GM12878 (cell line): ENCODE measurements at regions not wholly inside any gene's neighbourhood (a gene's known extent, or its start where the extent isn't known, plus 50 kb on each side); places are given as distances from the start of the nearest gene placed in this dataset.

Experiments used
- ATAC-seq: fragments of 200-7000 bp; cut with Tn5 transposase; 3 replicates; pipeline ENCODE4 v1.9.1; 2020; ENCODE audit warnings: mild to moderate bottlenecking, moderate library complexity
- BruUV-seq: library from RNA; stranded (reverse); fragments of 400-500 nt; replicated peaks from 2 replicates; lab custom pipeline; 2021; lab: Mats Ljungman, UMichigan
- CTCF ChIA-PET: fragments of 300-600 bp; sonication (Branson Sonifier 250); formaldehyde crosslinking; extraction: SDS; loops from one replicate; lab custom pipeline; 2021; ENCODE audit warnings: inconsistent platforms; lab: Yijun Ruan, JAX
- POLR2A ChIA-PET: fragments of 350-600 bp; formaldehyde crosslinking; extraction: SDS; loops from one replicate; lab custom pipeline; 2021; ENCODE audit warnings: inconsistent platforms; lab: Charles Lee
- RAD21 ChIA-PET: fragments of 300-600 bp; sonication (Branson Sonifier 250); formaldehyde crosslinking; loops from one replicate; lab custom pipeline; 2023; ENCODE audit warnings: antibody characterized with exemption; ENCODE audit not compliant: unreplicated experiment; lab: Charles Lee
- SMC1A ChIA-PET: fragments of 300-600 bp; sonication (Branson Sonifier 250); formaldehyde crosslinking; loops from one replicate; lab custom pipeline; 2023; ENCODE audit not compliant: unreplicated experiment, uncharacterized antibody; lab: Charles Lee
- DNase-seq: peaks from one replicate; pipeline ENCODE4 v3.0.0-alpha.2; 2011; ENCODE audit warnings: low read depth, low spot score
- FAIRE-seq: peaks from 3 replicates; lab custom pipeline; 2011; peaks lifted over from hg19 to GRCh38; lab: Jason Lieb, UNC
- H2AFZ ChIP-seq: 2 replicates; pipeline ENCODE4 v1.6.0; 2011; ENCODE audit warnings: low read depth, low read length, control low read depth; ENCODE audit not compliant: control insufficient read depth
- H3K27ac ChIP-seq: 2 replicates; pipeline ENCODE4 v1.5.1; 2011; ENCODE audit warnings: control low read depth; ENCODE audit not compliant: control insufficient read depth, insufficient read depth
- H3K27me3 ChIP-seq, 2 experiments: replicated peaks in 1 of 2; 2 replicates each; pipeline versions ENCODE4 v1.6.0 to v1.6.1; 2011; ENCODE audit warnings: low read length in 1 of 2; ENCODE audit not compliant: control insufficient read depth in 2 of 2, insufficient read depth in 2 of 2
- H3K36me3 ChIP-seq, 2 experiments: 2 replicates each; pipeline ENCODE4 v1.5.1; 2011; ENCODE audit warnings: low read length in 1 of 2; ENCODE audit not compliant: control insufficient read depth in 2 of 2, insufficient read depth in 2 of 2
- H3K4me1 ChIP-seq: 2 replicates; pipeline ENCODE4 v1.6.1; 2011; ENCODE audit warnings: mild to moderate bottlenecking, low read length, moderate library complexity, mixed read lengths; ENCODE audit not compliant: control insufficient read depth, insufficient read depth
- H3K4me2 ChIP-seq: 2 replicates; pipeline ENCODE4 v1.6.0; 2011; ENCODE audit warnings: control low read depth; ENCODE audit not compliant: control insufficient read depth, insufficient read depth
- H3K4me3 ChIP-seq: fragments of 200-600 bp; sonication (generic); 2 replicates; pipeline ENCODE4 v1.5.1; 2016
- H3K79me2 ChIP-seq: 2 replicates; pipeline ENCODE4 v1.6.0; 2011; ENCODE audit warnings: low read length; ENCODE audit not compliant: control insufficient read depth, insufficient read depth
- H3K9ac ChIP-seq: 2 replicates; pipeline ENCODE4 v1.8.0; 2011; ENCODE audit warnings: low read length, control low read depth, mixed read lengths; ENCODE audit not compliant: control insufficient read depth, insufficient read depth
- H3K9me3 ChIP-seq: replicated peaks from 3 replicates; pipeline ENCODE4 v1.5.1; 2011; ENCODE audit warnings: mild to moderate bottlenecking, low read length; ENCODE audit not compliant: control insufficient read depth, insufficient read depth
- H4K20me1 ChIP-seq: 2 replicates; pipeline ENCODE4 v1.6.0; 2011; ENCODE audit not compliant: control insufficient read depth, insufficient read depth
- HCFC1 ChIP-seq: fragments of 150-350 bp; IDR thresholded peaks from 2 replicates; pipeline ENCODE4 v1.6.1; 2014; ENCODE audit warnings: low read length
- HDGF ChIP-seq: fragments of 450-650 bp; IDR thresholded peaks from 2 replicates; pipeline ENCODE4 v1.6.1; 2016; ENCODE audit warnings: antibody characterized with exemption
- RCOR1 ChIP-seq: conservative IDR thresholded peaks from 2 replicates; pipeline ENCODE4 v1.6.1; 2012; ENCODE audit warnings: low read depth, low read length, improper control_type of control experiment
- RUNX3 ChIP-seq: IDR thresholded peaks from 2 replicates; pipeline ENCODE4 v1.6.1; 2012; ENCODE audit warnings: low read length, inconsistent platforms
- STAT3 ChIP-seq: IDR thresholded peaks from 2 replicates; pipeline ENCODE4 v1.6.1; 2011; ENCODE audit warnings: low read depth, low read length, improper control_type of control experiment
- WGBS: methylation state at CpG from one replicate; pipeline ENCODE4 v1.1.6; 2016; ENCODE audit warnings: low lambda C conversion rate; ENCODE audit not compliant: insufficient replicate concordance, insufficient coverage; ENCODE audit errors: missing lambda C conversion rate; 5-methylcytosine and 5-hydroxymethylcytosine counted together
- in situ Hi-C: fragments of 300-500 bp; cut with MboI; formaldehyde crosslinking; loops from 9 replicates; pipeline ENCODE4 v1.14.3; 2018; ENCODE audit warnings: mixed read lengths
- intact Hi-C: fragments of 100-400 bp; cut with micrococcal nuclease; formaldehyde crosslinking; loops from one replicate; pipeline ENCODE4 v1.14.2; 2022; ENCODE audit not compliant: unreplicated experiment
- TF ChIP-seq, protein P1 (sequence below): fragments of 450-650 bp; IDR thresholded peaks from 2 replicates; pipeline ENCODE4 v1.6.1; 2017; ENCODE audit warnings: antibody characterized with exemption, mild to moderate bottlenecking, moderate library complexity
- TF ChIP-seq, protein P2 (sequence below), 3 experiments: IDR thresholded peaks in 2 of 3; conservative IDR thresholded peaks in 1 of 3; 2 replicates each; pipeline ENCODE4 v1.5.1; 2011; ENCODE audit warnings: low read depth in 3 of 3, low read length in 3 of 3, mild to moderate bottlenecking in 3 of 3, control low read depth in 2 of 3, moderate library complexity in 2 of 3, inconsistent platforms in 1 of 3, mixed read lengths in 1 of 3; ENCODE audit not compliant: control insufficient read depth in 2 of 3, insufficient read depth in 1 of 3; ENCODE audit errors: extremely low read depth in 1 of 3

- ATAC-seq (no peak), DNase-seq (no peak), FAIRE-seq (no peak)
- SMC1A ChIA-PET = interaction anchor here (2.0 kb wide), 1 partner anchor 20 kb away, joined by 5 read pairs; no protein-coding TSS in a partner anchor
- Histone ChIP-seq H4K20me1 (no peaks in the 10 kb centered on the region), H3K9ac (no peak overlapping the region), H3K4me3 (no peak overlapping the region), H3K36me3 (no peaks in the 10 kb centered on the region), H2AFZ (no peak overlapping the region), H3K4me2 (no peak overlapping the region), H3K27ac (no peak overlapping the region), H3K4me1 (no peaks in the 10 kb centered on the region), H3K79me2 (no peaks in the 10 kb centered on the region), H3K9me3 (no peaks in the 10 kb centered on the region), H3K27me3 (no peaks in the 10 kb centered on the region)
- in situ Hi-C loops (no loop called here), intact Hi-C loops (no loop called here)
- WGBS = 0% methylated on average over 1 of the region's 1 CpG
- RAD21 ChIA-PET = no interaction called here
- CTCF ChIA-PET = interaction anchor here (0.8 to 1.1 kb wide), 3 partner anchors 9 to 13 kb away, joined by 3 to 5 read pairs (median 3); no protein-coding TSS in a partner anchor
- POLR2A ChIA-PET = no interaction called here
- no peak for TF ChIP-seq HDGF
- no peak for TF ChIP-seq HCFC1
- no peak for TF ChIP-seq RCOR1
- no peak for TF ChIP-seq RUNX3
- no peak for TF ChIP-seq STAT3
- TF ChIP-seq, protein P1, sequence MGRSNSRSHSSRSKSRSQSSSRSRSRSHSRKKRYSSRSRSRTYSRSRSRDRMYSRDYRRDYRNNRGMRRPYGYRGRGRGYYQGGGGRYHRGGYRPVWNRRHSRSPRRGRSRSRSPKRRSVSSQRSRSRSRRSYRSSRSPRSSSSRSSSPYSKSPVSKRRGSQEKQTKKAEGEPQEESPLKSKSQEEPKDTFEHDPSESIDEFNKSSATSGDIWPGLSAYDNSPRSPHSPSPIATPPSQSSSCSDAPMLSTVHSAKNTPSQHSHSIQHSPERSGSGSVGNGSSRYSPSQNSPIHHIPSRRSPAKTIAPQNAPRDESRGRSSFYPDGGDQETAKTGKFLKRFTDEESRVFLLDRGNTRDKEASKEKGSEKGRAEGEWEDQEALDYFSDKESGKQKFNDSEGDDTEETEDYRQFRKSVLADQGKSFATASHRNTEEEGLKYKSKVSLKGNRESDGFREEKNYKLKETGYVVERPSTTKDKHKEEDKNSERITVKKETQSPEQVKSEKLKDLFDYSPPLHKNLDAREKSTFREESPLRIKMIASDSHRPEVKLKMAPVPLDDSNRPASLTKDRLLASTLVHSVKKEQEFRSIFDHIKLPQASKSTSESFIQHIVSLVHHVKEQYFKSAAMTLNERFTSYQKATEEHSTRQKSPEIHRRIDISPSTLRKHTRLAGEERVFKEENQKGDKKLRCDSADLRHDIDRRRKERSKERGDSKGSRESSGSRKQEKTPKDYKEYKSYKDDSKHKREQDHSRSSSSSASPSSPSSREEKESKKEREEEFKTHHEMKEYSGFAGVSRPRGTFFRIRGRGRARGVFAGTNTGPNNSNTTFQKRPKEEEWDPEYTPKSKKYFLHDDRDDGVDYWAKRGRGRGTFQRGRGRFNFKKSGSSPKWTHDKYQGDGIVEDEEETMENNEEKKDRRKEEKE = no peak
- TF ChIP-seq, protein P2, sequence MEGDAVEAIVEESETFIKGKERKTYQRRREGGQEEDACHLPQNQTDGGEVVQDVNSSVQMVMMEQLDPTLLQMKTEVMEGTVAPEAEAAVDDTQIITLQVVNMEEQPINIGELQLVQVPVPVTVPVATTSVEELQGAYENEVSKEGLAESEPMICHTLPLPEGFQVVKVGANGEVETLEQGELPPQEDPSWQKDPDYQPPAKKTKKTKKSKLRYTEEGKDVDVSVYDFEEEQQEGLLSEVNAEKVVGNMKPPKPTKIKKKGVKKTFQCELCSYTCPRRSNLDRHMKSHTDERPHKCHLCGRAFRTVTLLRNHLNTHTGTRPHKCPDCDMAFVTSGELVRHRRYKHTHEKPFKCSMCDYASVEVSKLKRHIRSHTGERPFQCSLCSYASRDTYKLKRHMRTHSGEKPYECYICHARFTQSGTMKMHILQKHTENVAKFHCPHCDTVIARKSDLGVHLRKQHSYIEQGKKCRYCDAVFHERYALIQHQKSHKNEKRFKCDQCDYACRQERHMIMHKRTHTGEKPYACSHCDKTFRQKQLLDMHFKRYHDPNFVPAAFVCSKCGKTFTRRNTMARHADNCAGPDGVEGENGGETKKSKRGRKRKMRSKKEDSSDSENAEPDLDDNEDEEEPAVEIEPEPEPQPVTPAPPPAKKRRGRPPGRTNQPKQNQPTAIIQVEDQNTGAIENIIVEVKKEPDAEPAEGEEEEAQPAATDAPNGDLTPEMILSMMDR (IDR thresholded peaks at IDR 0.05 in 2 of 3, conservative IDR thresholded peaks at IDR 0.05 in 1 of 3; ENCODE audit: control insufficient read depth in 2 of 3, extremely low read depth in 1 of 3, insufficient read depth in 1 of 3, low read depth in 3 of 3, low read length in 3 of 3) = no peak
- no TSS peak for BruUV-seq
Measured at GRCh38 chr1:166538646-166539045, 300.6 kb upstream of the POGK start.
